Activated naive CD8-positive, alpha-beta T cell treated with anti-CD3 and anti-CD28 coated beads, Interleukin-2, amount 50 U/mL, for 24 hours (primary cell): ENCODE measurements at regions not wholly inside any gene's neighbourhood (a gene's known extent, or its start where the extent isn't known, plus 50 kb on each side); places are given as distances from the start of the nearest gene placed in this dataset.

ENCODE experiments used
- ATAC-seq: fragments of 150-1000 bp; cut with Tn5 transposase; one replicate; pipeline ENCODE4 v1.10.0; 2021
- DNase-seq: peaks from one replicate; pipeline ENCODE4 v3.0.0; 2021
- H3K27ac Mint-ChIP-seq: one replicate; pipeline ENCODE4 v1.8.0; 2021; ENCODE audit warnings: mild to moderate bottlenecking, mixed read lengths
- H3K27me3 Mint-ChIP-seq: one replicate; pipeline ENCODE4 v1.8.0; 2021; ENCODE audit warnings: mixed read lengths
- H3K36me3 Mint-ChIP-seq: one replicate; pipeline ENCODE4 v1.8.0; 2021; ENCODE audit warnings: low read depth, mixed read lengths
- H3K4me1 Mint-ChIP-seq: one replicate; pipeline ENCODE4 v1.8.0; 2021; ENCODE audit warnings: mixed read lengths
- H3K4me3 Mint-ChIP-seq: one replicate; pipeline ENCODE4 v1.8.0; 2021; ENCODE audit warnings: mild to moderate bottlenecking, moderate library complexity, mixed read lengths
- H3K9me3 Mint-ChIP-seq: one replicate; pipeline ENCODE4 v1.8.0; 2021; ENCODE audit warnings: mixed read lengths

- Mint-ChIP-seq H3K4me1 (peaks cover 20% of the 10 kb centered on the region), H3K27ac (no peak overlapping the region)
Observed at GRCh38 chr3:56989977-56990640, 70.4 kb upstream of the SPATA12 start.

GRCh38 chr3:56989169-56989976, 71.1 kb upstream of the SPATA12 start:
- no peak for DNase-seq
- no peaks in the 10 kb centered on the region for H3K36me3 Mint-ChIP-seq
- H3K27me3 Mint-ChIP-seq = peaks cover 9% of the 10 kb centered on the region
- no peak overlapping the region for H3K4me3 Mint-ChIP-seq
- H3K27ac Mint-ChIP-seq = no peak overlapping the region
- H3K9me3 Mint-ChIP-seq = no peaks in the 10 kb centered on the region
- no peak for ATAC-seq
- peaks cover 20% of the 10 kb centered on the region for H3K4me1 Mint-ChIP-seq

More at GRCh38 chr3:56989977-56990640, 70.4 kb upstream of the SPATA12 start:
- H3K4me3 Mint-ChIP-seq = no peak overlapping the region
- DNase-seq (no peak), ATAC-seq (no peak)
- no peaks in the 10 kb centered on the region for H3K36me3 Mint-ChIP-seq
- peaks cover 9% of the 10 kb centered on the region for H3K27me3 Mint-ChIP-seq
- H3K9me3 Mint-ChIP-seq = no peaks in the 10 kb centered on the region

- H3K27ac Mint-ChIP-seq = no peak overlapping the region
- no peaks in the 10 kb centered on the region for H3K9me3 Mint-ChIP-seq
- peak; percentile 78 for DNase-seq
- no peak overlapping the region for H3K4me3 Mint-ChIP-seq
- peaks cover 9% of the 10 kb centered on the region for H3K27me3 Mint-ChIP-seq
- peak; percentile 44 for ATAC-seq
- H3K36me3 Mint-ChIP-seq = no peaks in the 10 kb centered on the region
- H3K4me1 Mint-ChIP-seq = peaks cover 20% of the 10 kb centered on the region
Observed at GRCh38 chr3:56988458-56989168, 71.9 kb upstream of the SPATA12 start.

- Mint-ChIP-seq H3K27me3 (peaks cover 9% of the 10 kb centered on the region), H3K36me3 (no peaks in the 10 kb centered on the region), H3K4me1 (peaks cover 20% of the 10 kb centered on the region), H3K9me3 (no peaks in the 10 kb centered on the region), H3K27ac (no peak overlapping the region), H3K4me3 (no peak overlapping the region)
- no peak for DNase-seq
- ATAC-seq = no peak
Observed at GRCh38 chr3:56987238-56987895, 73.1 kb upstream of the SPATA12 start.

- H3K4me3 Mint-ChIP-seq = no peak overlapping the region
- no peaks in the 10 kb centered on the region for H3K36me3 Mint-ChIP-seq
- no peak overlapping the region for H3K27ac Mint-ChIP-seq
- DNase-seq (no peak), ATAC-seq (no peak)
- H3K4me1 Mint-ChIP-seq = peaks cover 24% of the 10 kb centered on the region
- H3K9me3 Mint-ChIP-seq = no peaks in the 10 kb centered on the region
- H3K27me3 Mint-ChIP-seq = peaks cover 9% of the 10 kb centered on the region
Observed at GRCh38 chr3:56986347-56986746, 74.1 kb upstream of the SPATA12 start.

- Mint-ChIP-seq H3K36me3 (no peaks in the 10 kb centered on the region), H3K27me3 (peaks cover 7% of the 10 kb centered on the region), H3K4me1 (peaks cover 29% of the 10 kb centered on the region), H3K9me3 (no peaks in the 10 kb centered on the region), H3K4me3 (no peak overlapping the region), H3K27ac (peak overlapping the region; percentile 35)
- DNase-seq = no peak
- ATAC-seq = peak; percentile 71
Observed at GRCh38 chr3:56985878-56986277, 74.6 kb upstream of the SPATA12 start.

GRCh38 chr3:56985460-56985859, 75.0 kb upstream of the SPATA12 start:
- H3K4me1 Mint-ChIP-seq = peaks cover 33% of the 10 kb centered on the region
- peak overlapping the region; percentile 35 for H3K27ac Mint-ChIP-seq
- no peak overlapping the region for H3K4me3 Mint-ChIP-seq
- ATAC-seq = no peak
- DNase-seq = no peak
- no peaks in the 10 kb centered on the region for H3K9me3 Mint-ChIP-seq
- no peaks in the 10 kb centered on the region for H3K36me3 Mint-ChIP-seq
- H3K27me3 Mint-ChIP-seq = peaks cover 7% of the 10 kb centered on the region

GRCh38 chr3:56983427-56983826, 77.0 kb upstream of the SPATA12 start:
- no peak for DNase-seq
- no peak for ATAC-seq
- H3K36me3 Mint-ChIP-seq = no peaks in the 10 kb centered on the region
- no peaks in the 10 kb centered on the region for H3K9me3 Mint-ChIP-seq
- no peaks in the 10 kb centered on the region for H3K27me3 Mint-ChIP-seq
- H3K4me3 Mint-ChIP-seq = no peak overlapping the region
- no peak overlapping the region for H3K27ac Mint-ChIP-seq
- peaks cover 40% of the 10 kb centered on the region for H3K4me1 Mint-ChIP-seq

GRCh38 chr3:56981445-56982230, 78.8 kb upstream of the SPATA12 start:
- ATAC-seq (no peak), DNase-seq (no peak)
- Mint-ChIP-seq H3K9me3 (no peaks in the 10 kb centered on the region), H3K4me1 (peaks cover 34% of the 10 kb centered on the region), H3K27me3 (no peaks in the 10 kb centered on the region), H3K27ac (peak overlapping the region; percentile 86), H3K4me3 (no peak overlapping the region), H3K36me3 (no peaks in the 10 kb centered on the region)

GRCh38 chr3:56980798-56981390, 79.6 kb upstream of the SPATA12 start:
- Mint-ChIP-seq H3K4me3 (no peak overlapping the region), H3K27ac (peak overlapping the region; percentile 86), H3K27me3 (no peaks in the 10 kb centered on the region), H3K4me1 (peaks cover 27% of the 10 kb centered on the region), H3K36me3 (no peaks in the 10 kb centered on the region), H3K9me3 (no peaks in the 10 kb centered on the region)
- DNase-seq (peak; percentile 59), ATAC-seq (peak; percentile 99)

GRCh38 chr3:56980243-56980642, 80.2 kb upstream of the SPATA12 start:
- H3K27ac Mint-ChIP-seq = peak overlapping the region; percentile 86
- no peaks in the 10 kb centered on the region for H3K36me3 Mint-ChIP-seq
- no peaks in the 10 kb centered on the region for H3K9me3 Mint-ChIP-seq
- no peak overlapping the region for H3K4me3 Mint-ChIP-seq
- DNase-seq = no peak
- peak; percentile 50 for ATAC-seq
- H3K27me3 Mint-ChIP-seq = no peaks in the 10 kb centered on the region
- peaks cover 21% of the 10 kb centered on the region for H3K4me1 Mint-ChIP-seq

GRCh38 chr3:56979791-56980190, 80.7 kb upstream of the SPATA12 start:
- peaks cover 21% of the 10 kb centered on the region for H3K4me1 Mint-ChIP-seq
- DNase-seq = no peak
- no peak for ATAC-seq
- no peak overlapping the region for H3K27ac Mint-ChIP-seq
- H3K27me3 Mint-ChIP-seq = no peaks in the 10 kb centered on the region
- H3K9me3 Mint-ChIP-seq = no peaks in the 10 kb centered on the region
- no peak overlapping the region for H3K4me3 Mint-ChIP-seq
- H3K36me3 Mint-ChIP-seq = no peaks in the 10 kb centered on the region

GRCh38 chr3:56977561-56977889, 82.9 kb upstream of the SPATA12 start:
- no peak for DNase-seq
- Mint-ChIP-seq H3K9me3 (no peaks in the 10 kb centered on the region), H3K4me1 (peaks cover 21% of the 10 kb centered on the region), H3K36me3 (no peaks in the 10 kb centered on the region), H3K27me3 (no peaks in the 10 kb centered on the region), H3K27ac (no peak overlapping the region), H3K4me3 (no peak overlapping the region)
- ATAC-seq = no peak
